NB4 (cell line): ENCODE measurements at regions not wholly inside any gene's neighbourhood (a gene's known extent, or its start where the extent isn't known, plus 50 kb on each side); places are given as distances from the start of the nearest gene placed in this dataset.

Experiments used
- CTCF ChIP-seq: IDR thresholded peaks from one replicate; pipeline ENCODE4 v1.5.1; 2012; ENCODE audit warnings: low read depth, low read length
- POLR2A ChIP-seq: IDR thresholded peaks from 2 replicates; pipeline ENCODE4 v1.6.1; 2011; ENCODE audit warnings: mild to moderate bottlenecking; ENCODE audit not compliant: insufficient read length; ENCODE audit errors: extremely low read depth

GRCh38 chr11:80529726-80530125 is 1088.9 kb upstream of the TENM4 start:
- TF ChIP-seq CTCF (no peak), POLR2A (no peak)
